BLaER1 (cell line): ENCODE measurements at regions not wholly inside any gene's neighbourhood (a gene's known extent, or its start where the extent isn't known, plus 50 kb on each side); places are given as distances from the start of the nearest gene placed in this dataset.

ENCODE experiments used
- H3K27ac ChIP-seq: shearing (Covaris generic); formaldehyde crosslinking; 2 replicates; pipeline ENCODE4 v1.8.1; 2022
- H3K27me3 ChIP-seq: shearing (Covaris generic); formaldehyde crosslinking; 2 replicates; pipeline ENCODE4 v1.8.1; 2022
- H3K36me3 ChIP-seq: shearing (Covaris generic); formaldehyde crosslinking; 2 replicates; pipeline ENCODE4 v1.8.1; 2022
- H3K4me1 ChIP-seq: shearing (Covaris generic); formaldehyde crosslinking; 2 replicates; pipeline ENCODE4 v1.8.1; 2022
- H3K4me2 ChIP-seq: shearing (Covaris generic); formaldehyde crosslinking; 2 replicates; pipeline ENCODE4 v1.8.1; 2022
- H3K4me3 ChIP-seq: shearing (Covaris generic); formaldehyde crosslinking; 2 replicates; pipeline ENCODE4 v1.8.1; 2022
- H3K9ac ChIP-seq: shearing (Covaris generic); formaldehyde crosslinking; 2 replicates; pipeline ENCODE4 v1.8.1; 2022
- H3K9me3 ChIP-seq: shearing (Covaris generic); formaldehyde crosslinking; 2 replicates; pipeline ENCODE4 v1.8.1; 2022
- H4K20me1 ChIP-seq: shearing (Covaris generic); formaldehyde crosslinking; 2 replicates; pipeline ENCODE4 v1.8.1; 2022
- Cebpa-rat ChIP-seq: shearing (Covaris generic); IDR thresholded peaks from 2 replicates; pipeline ENCODE4 v1.8.1; 2022

DNA sequence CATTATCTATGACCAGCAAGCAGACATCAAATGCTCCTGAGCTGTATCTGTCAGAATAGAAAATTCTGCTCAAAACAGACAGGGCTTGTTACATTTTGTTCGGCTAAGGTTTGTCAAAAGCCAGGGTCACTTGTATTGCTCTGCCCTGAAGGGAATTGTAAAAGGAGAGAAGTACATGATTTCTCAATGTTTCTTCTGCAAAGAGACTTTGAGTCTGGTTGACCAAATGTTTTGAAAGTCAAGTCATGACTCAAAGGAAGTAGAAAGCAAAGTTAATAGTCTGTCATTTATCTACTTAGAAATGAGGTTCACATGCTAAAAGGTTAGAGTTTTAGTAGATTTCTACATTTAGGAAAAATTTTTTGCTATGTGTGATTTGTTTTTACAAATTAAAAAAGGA, 1624.1 kb upstream of the ZEB2 start:
- H4K20me1 ChIP-seq = no peaks in the 10 kb centered on the region
- H3K36me3 ChIP-seq = no peaks in the 10 kb centered on the region
- TF ChIP-seq Cebpa-rat = no peak
- H3K4me2 ChIP-seq = no peak overlapping the region
- H3K27me3 ChIP-seq = no peaks in the 10 kb centered on the region
- H3K4me1 ChIP-seq = no peaks in the 10 kb centered on the region
- H3K9me3 ChIP-seq = no peaks in the 10 kb centered on the region
- no peak overlapping the region for H3K4me3 ChIP-seq
- no peak overlapping the region for H3K27ac ChIP-seq
- no peak overlapping the region for H3K9ac ChIP-seq

DNA sequence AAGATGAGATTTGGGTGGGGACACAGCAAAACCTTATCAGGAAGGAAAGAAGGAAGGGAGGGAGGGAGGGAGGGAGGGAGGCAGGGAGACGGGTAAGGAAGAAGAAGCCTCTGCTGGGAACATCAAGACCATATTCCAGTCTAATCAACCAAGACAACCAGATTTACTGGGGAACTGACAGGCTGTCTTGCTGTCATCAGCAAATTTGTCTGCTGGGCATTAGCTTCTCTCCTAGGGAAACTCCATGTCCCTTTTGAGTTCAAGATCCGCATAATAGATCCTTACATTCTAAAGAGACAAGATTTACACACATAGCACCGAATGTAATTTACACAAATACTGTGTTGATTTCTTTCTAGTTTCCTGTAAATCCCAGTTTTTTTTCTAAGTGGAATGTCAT, 1618.9 kb upstream of the ZEB2 start:
- Histone ChIP-seq H3K27ac (no peak overlapping the region), H3K9ac (no peak overlapping the region), H3K27me3 (no peaks in the 10 kb centered on the region), H4K20me1 (no peaks in the 10 kb centered on the region), H3K36me3 (no peaks in the 10 kb centered on the region), H3K9me3 (no peaks in the 10 kb centered on the region), H3K4me1 (no peaks in the 10 kb centered on the region), H3K4me3 (no peak overlapping the region), H3K4me2 (no peak overlapping the region)
- TF ChIP-seq Cebpa-rat = no peak

DNA sequence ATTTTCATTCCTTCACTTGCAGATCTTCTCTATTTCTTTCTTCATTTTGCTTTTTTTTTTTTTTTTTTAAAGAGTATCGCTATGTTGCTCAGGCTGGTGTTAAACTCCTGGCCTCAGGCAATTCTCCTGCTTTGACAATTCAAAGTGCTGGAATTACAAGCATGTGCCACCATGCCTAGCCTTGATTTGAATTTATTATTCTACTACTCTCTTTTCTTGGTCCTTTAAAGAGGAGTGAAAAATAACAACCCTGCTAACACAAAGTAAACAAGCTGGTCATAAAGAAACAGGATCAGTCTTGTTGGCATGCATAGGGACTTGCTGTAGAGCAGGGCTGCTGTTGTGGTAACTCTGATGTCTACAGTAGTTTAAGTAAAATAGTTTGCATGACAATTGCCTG, 1615.3 kb upstream of the ZEB2 start:
- Histone ChIP-seq H3K4me3 (no peak overlapping the region), H3K4me1 (no peaks in the 10 kb centered on the region), H3K9me3 (no peaks in the 10 kb centered on the region), H3K27ac (no peak overlapping the region), H4K20me1 (no peaks in the 10 kb centered on the region), H3K9ac (no peak overlapping the region), H3K4me2 (no peak overlapping the region), H3K36me3 (no peaks in the 10 kb centered on the region), H3K27me3 (no peaks in the 10 kb centered on the region)
- TF ChIP-seq Cebpa-rat = no peak

DNA sequence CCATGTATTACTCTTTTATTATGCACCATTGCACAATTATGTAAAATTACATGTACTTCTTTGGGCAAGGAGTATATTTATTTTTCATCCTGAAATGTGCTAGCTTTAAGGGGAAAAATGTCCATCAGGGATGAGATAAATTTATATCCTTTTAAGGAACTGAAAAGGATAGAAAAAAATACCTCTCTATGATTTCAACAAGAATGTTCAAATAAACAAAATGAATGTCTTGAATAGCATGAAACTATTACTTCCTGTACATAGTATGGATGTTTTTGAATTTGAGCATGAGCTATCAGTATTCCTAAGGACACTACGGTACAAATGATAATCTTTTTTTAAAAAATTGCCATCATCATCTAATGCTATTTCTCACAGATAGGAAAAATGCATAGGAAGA, 1611.9 kb upstream of the ZEB2 start:
- Histone ChIP-seq H3K36me3 (no peaks in the 10 kb centered on the region), H3K9me3 (no peaks in the 10 kb centered on the region), H3K27me3 (no peaks in the 10 kb centered on the region), H3K27ac (no peak overlapping the region), H4K20me1 (no peaks in the 10 kb centered on the region), H3K4me1 (no peaks in the 10 kb centered on the region), H3K4me2 (no peak overlapping the region), H3K9ac (no peak overlapping the region), H3K4me3 (no peak overlapping the region)
- no peak for TF ChIP-seq Cebpa-rat

GRCh38 chr2:146131048-146131447, 1611.1 kb upstream of the ZEB2 start:
- Histone ChIP-seq H3K27me3 (no peaks in the 10 kb centered on the region), H3K9ac (no peak overlapping the region), H3K36me3 (no peaks in the 10 kb centered on the region), H3K4me1 (no peaks in the 10 kb centered on the region), H3K9me3 (no peaks in the 10 kb centered on the region), H3K27ac (no peak overlapping the region), H3K4me2 (no peak overlapping the region), H4K20me1 (no peaks in the 10 kb centered on the region), H3K4me3 (no peak overlapping the region)
- no peak for TF ChIP-seq Cebpa-rat

DNA sequence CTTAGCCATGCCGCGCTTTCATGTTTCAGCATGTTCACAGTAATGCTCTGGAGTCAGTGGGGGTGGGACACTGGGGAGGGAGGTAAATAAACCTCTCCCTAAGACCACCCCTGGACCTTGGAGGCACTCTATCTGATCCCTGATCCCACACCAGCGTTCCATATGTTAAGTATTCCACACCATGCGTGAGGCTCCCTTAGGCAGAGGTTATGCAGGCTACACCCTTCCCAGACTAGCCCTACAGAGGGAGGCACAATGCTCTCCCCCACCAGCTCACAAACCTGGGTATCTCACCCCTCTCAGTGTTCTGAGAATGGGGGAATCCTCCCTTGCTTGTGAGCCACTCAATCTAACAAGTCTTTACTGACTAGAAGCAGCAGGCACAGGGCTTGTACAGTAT, 1610.4 kb upstream of the ZEB2 start:
- no peaks in the 10 kb centered on the region for H3K36me3 ChIP-seq
- no peak for TF ChIP-seq Cebpa-rat
- H3K9ac ChIP-seq = no peak overlapping the region
- H3K9me3 ChIP-seq = no peaks in the 10 kb centered on the region
- no peaks in the 10 kb centered on the region for H4K20me1 ChIP-seq
- H3K27ac ChIP-seq = no peak overlapping the region
- H3K27me3 ChIP-seq = no peaks in the 10 kb centered on the region
- H3K4me3 ChIP-seq = no peak overlapping the region
- H3K4me1 ChIP-seq = no peaks in the 10 kb centered on the region
- no peak overlapping the region for H3K4me2 ChIP-seq

DNA sequence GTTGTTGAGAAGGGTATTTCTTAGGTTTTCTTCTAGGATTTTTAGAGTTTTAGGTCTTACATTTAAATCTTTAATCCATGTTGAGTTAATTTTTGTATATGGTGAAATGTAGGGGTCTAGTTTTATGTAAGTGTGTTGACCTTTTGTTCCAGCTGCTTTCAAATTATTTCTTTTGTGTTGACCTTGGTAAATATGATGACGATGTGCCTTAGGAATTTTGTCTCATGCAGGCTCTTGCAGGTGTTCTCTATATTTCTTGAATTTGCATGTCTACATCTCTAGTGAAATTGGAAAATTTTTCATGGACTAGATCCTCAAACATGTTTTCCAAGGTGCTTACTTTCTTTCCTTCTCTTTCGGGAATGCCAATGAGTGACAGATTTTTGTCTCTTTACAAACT, 1609.3 kb upstream of the ZEB2 start:
- Histone ChIP-seq H3K4me3 (no peak overlapping the region), H3K9ac (no peak overlapping the region), H4K20me1 (no peaks in the 10 kb centered on the region), H3K27me3 (no peaks in the 10 kb centered on the region), H3K4me1 (no peaks in the 10 kb centered on the region), H3K27ac (no peak overlapping the region), H3K36me3 (no peaks in the 10 kb centered on the region), H3K9me3 (no peaks in the 10 kb centered on the region), H3K4me2 (no peak overlapping the region)
- TF ChIP-seq Cebpa-rat = no peak

GRCh38 chr2:146128216-146128615, 1608.3 kb upstream of the ZEB2 start:
- no peaks in the 10 kb centered on the region for H4K20me1 ChIP-seq
- H3K9me3 ChIP-seq = no peaks in the 10 kb centered on the region
- no peak overlapping the region for H3K4me3 ChIP-seq
- H3K27ac ChIP-seq = no peak overlapping the region
- TF ChIP-seq Cebpa-rat = no peak
- no peak overlapping the region for H3K9ac ChIP-seq
- H3K4me1 ChIP-seq = no peaks in the 10 kb centered on the region
- H3K36me3 ChIP-seq = no peaks in the 10 kb centered on the region
- no peak overlapping the region for H3K4me2 ChIP-seq
- H3K27me3 ChIP-seq = no peaks in the 10 kb centered on the region

GRCh38 chr2:146125551-146125950, 1605.6 kb upstream of the ZEB2 start:
- Histone ChIP-seq H3K9ac (no peak overlapping the region), H3K27me3 (no peaks in the 10 kb centered on the region), H3K27ac (no peak overlapping the region), H3K4me1 (no peaks in the 10 kb centered on the region), H3K4me3 (no peak overlapping the region), H4K20me1 (no peaks in the 10 kb centered on the region), H3K9me3 (no peaks in the 10 kb centered on the region), H3K4me2 (no peak overlapping the region), H3K36me3 (no peaks in the 10 kb centered on the region)
- TF ChIP-seq Cebpa-rat = no peak

- Histone ChIP-seq H3K9ac (no peak overlapping the region), H3K27ac (no peak overlapping the region), H3K4me2 (no peak overlapping the region), H3K4me3 (no peak overlapping the region), H3K36me3 (no peaks in the 10 kb centered on the region), H3K9me3 (no peaks in the 10 kb centered on the region), H3K27me3 (no peaks in the 10 kb centered on the region), H3K4me1 (no peaks in the 10 kb centered on the region), H4K20me1 (no peaks in the 10 kb centered on the region)
- TF ChIP-seq Cebpa-rat = no peak
Observed at GRCh38 chr2:146124741-146125140, 1604.8 kb upstream of the ZEB2 start.

- H3K4me2 ChIP-seq = no peak overlapping the region
- TF ChIP-seq Cebpa-rat = no peak
- H3K9me3 ChIP-seq = no peaks in the 10 kb centered on the region
- no peaks in the 10 kb centered on the region for H3K36me3 ChIP-seq
- no peaks in the 10 kb centered on the region for H3K27me3 ChIP-seq
- no peaks in the 10 kb centered on the region for H3K4me1 ChIP-seq
- no peak overlapping the region for H3K27ac ChIP-seq
- no peak overlapping the region for H3K9ac ChIP-seq
- H3K4me3 ChIP-seq = no peak overlapping the region
- no peaks in the 10 kb centered on the region for H4K20me1 ChIP-seq
Observed at GRCh38 chr2:146123714-146124113, 1603.8 kb upstream of the ZEB2 start.
